Loucy (cell line): ENCODE measurements at regions not wholly inside any gene's neighbourhood (a gene's known extent, or its start where the extent isn't known, plus 50 kb on each side); places are given as distances from the start of the nearest gene placed in this dataset.

Experiments
- EZH2phosphoT487 ChIP-seq: fragments of 200-600 bp; IDR thresholded peaks from 2 replicates; pipeline ENCODE4 v1.6.1; 2018; ENCODE audit warnings: antibody characterized with exemption, mild to moderate bottlenecking, moderate library complexity, borderline replicate concordance
- TF ChIP-seq, protein P1 (sequence below): fragments of 200-600 bp; sonication (generic); conservative IDR thresholded peaks from 2 replicates; pipeline ENCODE4 v1.5.1; 2014; ENCODE audit warnings: mild to moderate bottlenecking, antibody characterized with exemption, low read length

DNA sequence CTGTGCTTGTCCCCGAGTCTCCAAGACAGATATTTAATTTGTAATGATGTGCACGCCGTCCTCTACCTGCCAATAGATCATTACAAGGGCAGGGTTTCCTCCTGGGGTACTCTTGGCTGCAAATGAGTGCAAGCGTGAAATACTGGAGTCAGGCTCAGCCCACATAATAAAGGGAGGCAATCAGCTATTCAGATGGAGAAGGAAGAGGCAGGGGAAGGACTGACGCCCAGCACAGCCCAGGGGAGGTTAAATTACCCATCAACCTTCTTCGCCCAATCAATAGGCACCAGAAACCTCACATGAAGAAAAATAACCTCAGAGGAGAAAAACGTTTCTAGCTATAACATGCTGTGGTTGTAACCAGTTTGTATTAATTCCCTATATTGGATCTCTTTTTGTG lies 544.9 kb upstream of the ADARB2 start:
- TF ChIP-seq, protein P1, sequence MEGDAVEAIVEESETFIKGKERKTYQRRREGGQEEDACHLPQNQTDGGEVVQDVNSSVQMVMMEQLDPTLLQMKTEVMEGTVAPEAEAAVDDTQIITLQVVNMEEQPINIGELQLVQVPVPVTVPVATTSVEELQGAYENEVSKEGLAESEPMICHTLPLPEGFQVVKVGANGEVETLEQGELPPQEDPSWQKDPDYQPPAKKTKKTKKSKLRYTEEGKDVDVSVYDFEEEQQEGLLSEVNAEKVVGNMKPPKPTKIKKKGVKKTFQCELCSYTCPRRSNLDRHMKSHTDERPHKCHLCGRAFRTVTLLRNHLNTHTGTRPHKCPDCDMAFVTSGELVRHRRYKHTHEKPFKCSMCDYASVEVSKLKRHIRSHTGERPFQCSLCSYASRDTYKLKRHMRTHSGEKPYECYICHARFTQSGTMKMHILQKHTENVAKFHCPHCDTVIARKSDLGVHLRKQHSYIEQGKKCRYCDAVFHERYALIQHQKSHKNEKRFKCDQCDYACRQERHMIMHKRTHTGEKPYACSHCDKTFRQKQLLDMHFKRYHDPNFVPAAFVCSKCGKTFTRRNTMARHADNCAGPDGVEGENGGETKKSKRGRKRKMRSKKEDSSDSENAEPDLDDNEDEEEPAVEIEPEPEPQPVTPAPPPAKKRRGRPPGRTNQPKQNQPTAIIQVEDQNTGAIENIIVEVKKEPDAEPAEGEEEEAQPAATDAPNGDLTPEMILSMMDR, result no peak
- no peak for TF ChIP-seq EZH2phosphoT487
